HG03558 (cell line): ENCODE measurements at regions not wholly inside any gene's neighbourhood (a gene's known extent, or its start where the extent isn't known, plus 50 kb on each side); places are given as distances from the start of the nearest gene placed in this dataset.
"Not testable (repeated sequence)": the region's sequence is repeated elsewhere in the genome, so short reads cannot be mapped to it uniquely, and the experiment has no call there.

Source experiments
- ATAC-seq: cut with Tn5 transposase; IDR thresholded peaks from one replicate; pipeline ENCODE4 v1.9.1; 2021; ENCODE audit warnings: moderate number of reproducible peaks; ENCODE audit not compliant: unreplicated experiment; ENCODE audit errors: extremely low read depth

DNA sequence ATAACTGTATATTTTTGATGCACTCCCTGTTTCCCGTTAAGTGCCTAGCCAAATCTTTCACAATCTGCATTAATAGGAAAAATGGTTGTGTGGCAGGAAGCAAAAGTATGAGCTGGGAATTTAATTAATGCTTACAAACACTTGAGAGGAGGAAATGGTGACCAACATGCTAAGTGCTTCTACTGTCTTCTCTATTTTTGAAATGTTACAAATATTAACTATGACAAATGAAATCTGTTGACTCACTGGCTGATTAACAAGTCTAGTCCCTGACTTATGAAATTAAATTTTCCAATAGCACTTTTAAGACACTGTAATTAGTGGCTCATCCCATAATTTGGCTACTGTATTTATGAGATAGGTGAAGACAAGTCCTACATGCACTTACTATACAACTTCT is 446.9 kb upstream of the DPPA4 start:
- no peak for ATAC-seq

DNA sequence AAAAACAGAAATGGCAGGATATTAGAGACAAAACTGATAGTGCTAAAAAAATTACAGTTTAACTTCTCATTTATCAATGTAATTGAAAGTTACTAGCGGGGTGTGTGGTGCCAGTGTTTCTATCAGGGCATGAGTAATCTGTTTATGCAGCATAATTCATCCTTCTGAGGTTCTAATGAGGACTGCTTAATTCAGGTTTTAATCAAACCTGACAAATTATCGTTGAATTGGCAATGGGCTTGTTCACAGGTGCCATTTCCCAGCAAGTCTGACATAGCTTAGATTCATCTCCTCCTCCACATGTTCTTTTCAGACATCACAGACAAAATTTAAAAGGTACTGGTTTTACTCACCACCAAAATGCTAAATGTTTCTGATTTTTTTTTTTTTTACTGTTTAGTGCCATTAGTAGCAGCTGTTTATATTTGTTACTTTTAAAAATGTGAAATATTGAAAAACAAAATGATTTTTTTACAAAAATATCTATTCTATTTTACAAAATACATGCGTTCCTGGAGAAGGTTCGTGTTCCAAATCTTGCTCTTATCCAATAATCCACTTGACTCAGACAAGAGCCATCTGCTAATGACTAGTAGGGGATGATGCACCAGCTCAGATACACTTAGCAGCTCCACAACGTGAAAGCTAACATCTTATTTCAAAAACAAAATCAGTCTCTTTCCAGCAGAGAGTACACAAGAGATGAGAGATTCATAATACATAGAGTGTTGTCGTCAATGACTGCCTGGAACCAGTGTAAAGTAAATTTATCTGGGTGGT is 447.7 kb upstream of the DPPA4 start:
- ATAC-seq: no peak

GRCh38 chr3:109803274-109803673 is 465.9 kb upstream of the DPPA4 start:
- ATAC-seq: no peak

- ATAC-seq: no peak
Measured at GRCh38 chr3:109804697-109805096, 467.4 kb upstream of the DPPA4 start.

GRCh38 chr3:109806929-109807328 is 469.6 kb upstream of the DPPA4 start:
- ATAC-seq: no peak

DNA sequence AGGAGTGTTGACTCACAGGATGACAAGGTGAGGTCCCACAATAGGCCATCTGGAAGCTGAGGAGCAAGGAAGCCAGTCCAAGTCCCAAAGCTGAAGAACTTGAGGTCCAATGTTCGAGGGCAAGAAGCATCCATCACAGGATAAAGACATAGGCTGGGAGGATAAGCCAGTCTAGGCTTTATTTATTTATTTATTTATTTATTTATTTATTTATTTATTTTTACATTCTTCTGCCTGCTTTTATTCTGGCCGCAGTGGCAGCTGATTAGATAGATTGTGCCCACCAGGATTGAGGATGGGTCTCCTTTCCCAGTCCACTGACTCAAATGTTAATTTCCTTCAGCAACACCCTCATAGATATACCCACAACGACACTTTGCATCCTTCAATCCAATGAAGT is 472.2 kb upstream of the DPPA4 start:
- ATAC-seq: no peak

DNA sequence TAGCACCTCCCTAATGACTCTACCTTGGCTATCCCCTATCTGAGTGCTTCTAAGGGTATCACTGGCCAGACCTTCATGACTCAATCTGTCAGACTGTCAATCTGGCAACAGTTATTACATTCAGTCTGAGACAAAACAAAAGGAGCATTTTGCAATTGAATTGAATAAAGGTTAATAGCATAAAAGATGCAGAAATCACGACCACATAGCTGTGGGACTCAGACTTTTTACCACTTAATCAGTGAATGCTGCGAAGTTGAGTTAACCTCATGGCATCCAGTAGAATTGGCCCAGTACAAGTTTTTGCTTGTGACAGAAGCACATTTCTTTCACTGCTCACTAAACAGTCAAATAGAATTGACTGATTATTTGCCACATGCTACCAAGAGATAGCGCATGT is 480.7 kb upstream of the DPPA4 start:
- no peak for ATAC-seq

DNA sequence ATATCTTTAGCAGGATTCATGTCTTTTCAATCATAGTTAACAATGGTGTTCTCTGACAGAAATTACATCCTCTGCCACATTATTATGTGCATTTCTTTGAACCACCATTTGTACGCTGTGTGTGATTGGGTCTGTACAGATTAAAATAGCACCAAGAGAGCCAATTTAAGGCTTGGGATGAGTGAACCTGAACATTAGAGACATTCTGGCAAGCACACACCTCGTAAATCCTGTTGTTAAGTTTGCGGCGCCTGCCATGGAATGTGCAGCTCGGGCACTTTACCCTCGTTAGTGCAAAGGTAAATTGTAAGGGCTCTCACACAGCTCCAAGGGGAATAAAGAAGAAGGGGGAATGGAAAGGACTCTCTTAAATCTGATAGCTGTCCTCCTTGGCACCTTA is 482.4 kb upstream of the DPPA4 start:
- ATAC-seq: no peak

DNA sequence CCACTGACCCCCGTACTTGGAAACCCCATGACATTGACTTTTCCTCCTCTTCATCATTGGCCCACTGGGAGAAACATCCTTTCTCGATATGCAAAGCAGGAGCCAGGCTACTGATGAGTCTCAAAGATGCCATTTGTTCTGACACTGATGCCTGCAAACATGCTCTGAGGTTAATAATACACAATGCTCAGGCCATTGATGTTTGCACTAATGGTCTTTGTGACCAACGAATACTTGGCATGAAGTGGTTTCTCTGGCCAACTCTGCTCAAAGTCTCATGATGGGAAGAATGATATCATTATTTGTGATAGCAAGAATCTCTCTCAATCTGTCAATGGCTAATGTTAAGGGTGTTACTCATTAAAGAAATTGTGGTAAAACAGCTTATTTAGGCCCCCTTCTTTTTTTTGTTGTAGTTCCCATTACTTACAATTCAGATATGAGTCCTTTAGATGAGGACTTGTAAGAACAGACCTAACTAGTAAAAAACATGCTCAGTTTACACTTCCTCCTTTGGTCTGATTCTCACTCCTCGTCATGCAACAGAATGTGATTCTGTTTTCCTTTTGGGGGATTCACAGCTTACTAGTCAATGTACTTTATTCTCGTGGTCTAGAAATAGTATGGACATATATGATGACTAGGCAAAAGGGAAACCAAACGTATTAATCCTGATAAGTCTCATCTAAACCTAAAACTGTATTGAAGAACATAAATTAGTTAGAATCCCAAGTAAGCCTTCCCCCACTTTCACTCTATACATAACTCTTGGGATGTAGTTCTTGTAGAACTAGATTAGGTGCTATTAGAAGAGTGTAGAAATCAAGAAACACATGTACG is 488.8 kb upstream of the DPPA4 start:
- no peak for ATAC-seq

GRCh38 chr3:109831403-109831802 is 494.1 kb upstream of the DPPA4 start:
- ATAC-seq: no peak

GRCh38 chr3:109835958-109836357 is 498.6 kb upstream of the DPPA4 start:
- no peak for ATAC-seq

GRCh38 chr3:109851854-109852253 is 514.5 kb upstream of the DPPA4 start:
- no peak for ATAC-seq

- no peak for ATAC-seq
Measured at GRCh38 chr3:109852283-109852682, 514.9 kb upstream of the DPPA4 start.

- ATAC-seq: no peak
Measured at GRCh38 chr3:109853077-109853731, 515.9 kb upstream of the DPPA4 start.

- ATAC-seq: no peak
Measured at GRCh38 chr3:109863701-109864100, 526.4 kb upstream of the DPPA4 start.

DNA sequence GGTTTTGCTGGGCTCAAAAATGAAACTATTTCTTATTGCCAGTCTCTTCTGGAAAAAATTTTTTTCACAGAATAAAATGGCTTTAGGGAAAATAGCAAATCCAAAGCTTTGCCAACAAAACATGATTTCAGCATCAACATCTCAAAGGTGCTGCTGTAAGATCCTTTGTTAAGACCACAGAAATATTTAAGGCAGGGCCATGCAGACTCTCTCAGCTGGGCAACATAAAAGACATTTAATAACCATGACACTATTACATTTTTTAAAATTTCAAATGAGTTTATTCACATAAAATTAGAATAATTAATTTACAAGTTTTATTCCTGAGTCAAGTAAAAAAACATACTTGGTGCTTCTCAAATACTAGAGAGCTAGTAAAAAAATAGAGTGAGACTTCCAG is 527.1 kb upstream of the DPPA4 start:
- ATAC-seq: no peak

- ATAC-seq: no peak
Measured at GRCh38 chr3:109869586-109869985, 532.2 kb upstream of the DPPA4 start.

- no peak for ATAC-seq
Measured at GRCh38 chr3:109874896-109875708, 537.8 kb upstream of the DPPA4 start.

DNA sequence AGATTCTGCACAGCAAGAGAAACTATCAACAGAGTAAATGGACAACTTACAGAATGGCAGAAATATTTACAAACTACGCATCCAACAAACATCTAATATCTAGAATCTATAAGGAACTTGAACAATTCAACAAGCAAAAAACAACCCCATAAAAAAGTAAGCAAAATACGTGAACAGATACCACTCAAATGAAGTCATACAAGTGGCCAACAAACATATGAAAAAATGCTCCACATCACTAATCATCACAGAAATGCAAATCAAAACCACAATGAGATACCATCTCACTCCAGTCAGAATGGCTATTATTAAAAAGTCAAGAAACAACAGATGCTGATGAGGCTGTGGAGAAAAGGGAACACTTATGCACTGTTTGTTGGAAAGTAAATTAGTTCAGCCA is 540.3 kb upstream of the DPPA4 start:
- not testable (repeated sequence) for ATAC-seq

GRCh38 chr3:109882144-109882543 is 544.8 kb upstream of the DPPA4 start:
- no peak for ATAC-seq
